ENCODE measurements at regions not wholly inside any gene's neighbourhood (a gene's known extent, or its start where the extent isn't known, plus 50 kb on each side); places are given as distances from the start of the nearest gene placed in this dataset.

DNA sequence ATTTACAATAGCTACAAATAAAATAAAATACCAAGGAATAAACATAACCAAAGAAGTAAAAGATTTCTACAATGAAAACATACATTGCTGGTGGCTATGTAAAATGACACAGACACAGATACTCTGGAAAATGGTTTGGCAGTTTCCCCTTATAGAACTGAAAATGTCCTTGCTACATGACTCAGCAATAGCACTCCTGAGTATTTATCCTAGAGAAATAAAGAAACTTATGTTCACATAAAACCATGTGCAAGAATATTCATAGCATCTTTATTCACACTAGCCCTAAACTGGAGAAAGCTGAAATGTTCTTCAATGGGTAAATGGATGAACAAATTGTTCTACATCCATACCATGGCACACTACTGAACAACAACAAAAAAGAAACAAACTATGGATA, 100.2 kb upstream of the RFC3 start:
- Histone ChIP-seq H3K36me3 (ENCODE audit: insufficient read depth, low read length) (no peaks in the 10 kb centered on the region), H3K4me3 (ENCODE audit: insufficient read depth, low read length) (no peak overlapping the region), H3K27ac (ENCODE audit: low read depth, low read length) (no peak overlapping the region), H3K4me2 (ENCODE audit: insufficient read depth, low read length) (no peak overlapping the region), H3K9me3 (ENCODE audit: low read depth, low read length) (no peaks in the 10 kb centered on the region), H3K27me3 (ENCODE audit: insufficient read depth, low read length) (no peaks in the 10 kb centered on the region), H3K79me2 (ENCODE audit: insufficient read depth, low read length) (no peaks in the 10 kb centered on the region), H4K20me1 (ENCODE audit: insufficient read depth, low read length) (no peaks in the 10 kb centered on the region), H2AFZ (ENCODE audit: low read length) (no peak overlapping the region), H3K4me1 (ENCODE audit: insufficient read depth, low read length) (peaks cover 9% of the 10 kb centered on the region)
- DNase-seq (ENCODE audit: insufficient read length, low spot score, missing footprints), result no peak
- TF ChIP-seq, protein P1, sequence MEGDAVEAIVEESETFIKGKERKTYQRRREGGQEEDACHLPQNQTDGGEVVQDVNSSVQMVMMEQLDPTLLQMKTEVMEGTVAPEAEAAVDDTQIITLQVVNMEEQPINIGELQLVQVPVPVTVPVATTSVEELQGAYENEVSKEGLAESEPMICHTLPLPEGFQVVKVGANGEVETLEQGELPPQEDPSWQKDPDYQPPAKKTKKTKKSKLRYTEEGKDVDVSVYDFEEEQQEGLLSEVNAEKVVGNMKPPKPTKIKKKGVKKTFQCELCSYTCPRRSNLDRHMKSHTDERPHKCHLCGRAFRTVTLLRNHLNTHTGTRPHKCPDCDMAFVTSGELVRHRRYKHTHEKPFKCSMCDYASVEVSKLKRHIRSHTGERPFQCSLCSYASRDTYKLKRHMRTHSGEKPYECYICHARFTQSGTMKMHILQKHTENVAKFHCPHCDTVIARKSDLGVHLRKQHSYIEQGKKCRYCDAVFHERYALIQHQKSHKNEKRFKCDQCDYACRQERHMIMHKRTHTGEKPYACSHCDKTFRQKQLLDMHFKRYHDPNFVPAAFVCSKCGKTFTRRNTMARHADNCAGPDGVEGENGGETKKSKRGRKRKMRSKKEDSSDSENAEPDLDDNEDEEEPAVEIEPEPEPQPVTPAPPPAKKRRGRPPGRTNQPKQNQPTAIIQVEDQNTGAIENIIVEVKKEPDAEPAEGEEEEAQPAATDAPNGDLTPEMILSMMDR (IDR thresholded peaks at IDR 0.05; ENCODE audit: extremely low read depth, low read depth, low read length), result no peak

DNA sequence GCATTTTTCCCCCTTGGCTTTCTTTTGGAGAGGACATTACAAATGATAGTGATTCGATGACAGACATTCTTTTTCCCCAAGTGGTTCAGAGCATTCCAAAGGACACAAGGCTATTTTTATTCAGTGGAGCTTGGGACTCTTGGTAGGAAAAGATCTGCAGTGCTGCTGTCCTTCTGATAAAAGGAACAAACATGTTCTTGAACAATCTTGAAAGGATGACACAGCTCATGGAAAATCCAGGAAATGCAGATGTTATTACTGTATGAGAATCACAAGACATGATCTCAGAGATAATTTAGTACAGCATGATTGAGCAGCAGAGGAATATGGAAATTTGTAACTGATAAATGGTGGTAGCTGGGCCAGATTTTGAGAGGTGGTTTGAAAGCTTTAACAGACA, 96.2 kb upstream of the RFC3 start:
- Histone ChIP-seq H3K4me2 (ENCODE audit: insufficient read depth, low read length) (no peak overlapping the region), H3K27ac (ENCODE audit: low read depth, low read length) (peak overlapping the region; percentile 74)

DNA sequence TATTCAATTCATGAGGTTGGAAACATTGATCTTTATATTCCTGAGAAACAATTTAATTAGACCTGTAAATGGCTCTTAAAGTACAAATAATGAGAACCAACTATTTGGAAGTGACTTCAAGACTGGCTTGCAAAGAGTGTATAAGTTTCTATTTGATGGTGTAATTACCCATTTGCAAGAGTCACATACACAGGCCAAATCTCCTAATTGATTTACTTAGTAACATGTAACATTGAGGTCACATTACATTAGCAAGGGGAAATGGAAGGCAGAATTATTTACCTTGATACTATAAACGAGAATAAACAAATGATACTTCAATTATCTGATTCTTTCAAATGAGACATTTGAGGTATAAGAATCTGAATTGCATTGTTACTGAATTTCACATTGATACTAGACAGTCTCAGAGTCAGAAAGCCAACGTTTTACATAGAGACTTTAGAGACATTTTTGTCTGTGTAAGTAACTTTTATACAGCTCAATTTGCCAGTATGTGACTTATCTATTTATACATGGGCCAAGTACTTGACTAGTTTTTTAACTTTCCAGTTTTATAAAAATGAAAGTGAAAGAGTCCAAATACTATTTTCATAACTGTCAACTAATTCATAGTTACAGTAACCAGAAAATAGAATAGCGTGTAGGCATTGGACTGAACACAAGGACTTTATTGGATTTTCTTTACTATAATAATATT, 95.6 kb upstream of the RFC3 start:
- TF ChIP-seq, protein P1 (IDR thresholded peaks at IDR 0.05; ENCODE audit: extremely low read depth, low read depth, low read length), result no peak
- no peak for DNase-seq (ENCODE audit: insufficient read length, low spot score, missing footprints)
- Histone ChIP-seq H3K4me3 (ENCODE audit: insufficient read depth, low read length) (peak overlapping the region; percentile 1), H3K4me1 (ENCODE audit: insufficient read depth, low read length) (peaks cover 18% of the 10 kb centered on the region), H3K79me2 (ENCODE audit: insufficient read depth, low read length) (no peaks in the 10 kb centered on the region), H2AFZ (ENCODE audit: low read length) (peak overlapping the region; percentile 58), H3K27ac (ENCODE audit: low read depth, low read length) (peak overlapping the region; percentile 74), H3K4me2 (ENCODE audit: insufficient read depth, low read length) (peak overlapping the region; percentile 62), H3K9me3 (ENCODE audit: low read depth, low read length) (no peaks in the 10 kb centered on the region), H3K27me3 (ENCODE audit: insufficient read depth, low read length) (no peaks in the 10 kb centered on the region), H3K36me3 (ENCODE audit: insufficient read depth, low read length) (no peaks in the 10 kb centered on the region), H4K20me1 (ENCODE audit: insufficient read depth, low read length) (no peaks in the 10 kb centered on the region)

More for the DNA sequence above, 96.2 kb upstream of the RFC3 start:
- TF ChIP-seq, protein P1 (IDR thresholded peaks at IDR 0.05; ENCODE audit: extremely low read depth, low read depth, low read length), result no peak
- H4K20me1 ChIP-seq (ENCODE audit: insufficient read depth, low read length), result no peaks in the 10 kb centered on the region
- H2AFZ ChIP-seq (ENCODE audit: low read length), result peak overlapping the region; percentile 42
- no peaks in the 10 kb centered on the region for H3K79me2 ChIP-seq (ENCODE audit: insufficient read depth, low read length)
- H3K36me3 ChIP-seq (ENCODE audit: insufficient read depth, low read length), result no peaks in the 10 kb centered on the region
- H3K9me3 ChIP-seq (ENCODE audit: low read depth, low read length), result no peaks in the 10 kb centered on the region
- no peaks in the 10 kb centered on the region for H3K27me3 ChIP-seq (ENCODE audit: insufficient read depth, low read length)
- no peak for DNase-seq (ENCODE audit: insufficient read length, low spot score, missing footprints)
- H3K4me3 ChIP-seq (ENCODE audit: insufficient read depth, low read length), result no peak overlapping the region
- peaks cover 18% of the 10 kb centered on the region for H3K4me1 ChIP-seq (ENCODE audit: insufficient read depth, low read length)

DNA sequence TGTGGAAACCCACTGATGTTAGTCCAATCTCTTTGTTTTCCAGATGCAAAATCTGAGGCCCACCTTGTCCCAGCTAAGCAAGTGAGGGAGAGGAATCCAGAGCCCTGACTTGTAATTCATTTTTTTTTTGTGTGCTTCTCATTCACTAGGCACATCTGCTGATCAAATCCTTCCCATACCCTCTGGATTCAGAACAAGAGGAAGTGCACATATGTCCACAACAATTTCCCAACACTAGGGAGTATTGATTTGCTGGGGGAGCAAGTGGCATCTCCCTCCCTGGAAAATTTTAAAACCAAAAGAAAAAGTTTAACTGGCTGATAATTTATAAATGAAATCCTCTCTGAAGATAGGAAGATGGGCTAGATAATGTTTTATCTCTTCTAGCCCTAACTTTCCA, 94.6 kb upstream of the RFC3 start:
- H2AFZ ChIP-seq (ENCODE audit: low read length), result peak overlapping the region; percentile 82
- no peak for DNase-seq (ENCODE audit: insufficient read length, low spot score, missing footprints)

More for the DNA sequence above, 94.6 kb upstream of the RFC3 start:
- Histone ChIP-seq H3K4me1 (ENCODE audit: insufficient read depth, low read length) (peaks cover 18% of the 10 kb centered on the region), H3K27me3 (ENCODE audit: insufficient read depth, low read length) (no peaks in the 10 kb centered on the region), H3K27ac (ENCODE audit: low read depth, low read length) (peak overlapping the region; percentile 74), H4K20me1 (ENCODE audit: insufficient read depth, low read length) (no peaks in the 10 kb centered on the region), H3K36me3 (ENCODE audit: insufficient read depth, low read length) (no peaks in the 10 kb centered on the region), H3K79me2 (ENCODE audit: insufficient read depth, low read length) (no peaks in the 10 kb centered on the region), H3K4me2 (ENCODE audit: insufficient read depth, low read length) (peak overlapping the region; percentile 62), H3K9me3 (ENCODE audit: low read depth, low read length) (no peaks in the 10 kb centered on the region), H3K4me3 (ENCODE audit: insufficient read depth, low read length) (no peak overlapping the region)
- TF ChIP-seq, protein P1 (IDR thresholded peaks at IDR 0.05; ENCODE audit: extremely low read depth, low read depth, low read length), result no peak

Measured in osteoblast (primary cell).